Stomach (tissue), 4 donors: ENCODE measurements at regions not wholly inside any gene's neighbourhood (a gene's known extent, or its start where the extent isn't known, plus 50 kb on each side); places are given as distances from the start of the nearest gene placed in this dataset.
"Not testable (repeated sequence)": the region's sequence is repeated elsewhere in the genome, so short reads cannot be mapped to it uniquely, and the experiment has no call there.

Experiments
- CTCF ChIP-seq, 7 experiments: fragments of 450-650 bp in 4 of 7; fragments of 200-600 bp in 3 of 7; sonication (generic) in 3 of 7; IDR thresholded peaks; one replicate each; pipeline ENCODE4 v1.5.1; 2016 to 2019; ENCODE audit warnings: antibody characterized with exemption in 7 of 7, control low read depth in 2 of 7, mild to moderate bottlenecking in 1 of 7
- POLR2AphosphoS5 ChIP-seq, 3 donors: sonication (generic); formaldehyde crosslinking; IDR thresholded peaks; one replicate each; pipeline ENCODE4 v1.6.1; 2016; ENCODE audit warnings: antibody characterized with exemption in 3 of 3

DNA sequence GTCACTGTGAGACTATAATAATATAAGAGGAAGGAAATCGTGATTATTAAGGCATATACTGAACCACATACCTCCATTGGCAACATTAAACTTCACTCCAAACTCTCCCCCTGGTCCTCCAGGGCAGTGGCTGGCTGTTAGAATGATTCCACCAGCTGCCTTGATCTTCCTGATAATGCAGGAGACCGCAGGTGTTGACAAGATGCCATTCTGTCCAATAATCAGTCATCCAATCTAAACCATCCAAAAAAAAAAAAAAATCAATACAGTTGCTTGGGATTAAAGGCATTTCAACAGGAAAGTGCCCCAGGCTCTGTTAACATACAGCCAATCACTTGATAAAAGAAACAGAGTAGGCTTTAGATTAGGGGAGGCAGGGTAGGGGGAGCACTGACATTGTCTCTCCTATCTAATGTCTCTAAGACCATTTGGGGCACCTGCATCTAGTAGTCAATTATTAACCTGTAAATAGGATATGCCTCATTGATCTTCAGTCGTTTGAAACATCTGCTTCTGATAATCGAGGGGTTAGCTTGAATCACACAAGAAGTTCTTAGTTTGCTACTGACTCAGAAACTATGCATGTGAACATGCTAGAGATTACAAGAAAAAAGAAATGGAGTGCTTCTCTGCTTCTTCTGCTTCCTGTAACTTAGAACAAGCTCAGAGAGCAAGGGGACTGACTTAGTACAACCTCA is 74.7 kb downstream of the FOXD4L6 start:
- TF ChIP-seq CTCF, POLR2AphosphoS5 (IDR thresholded peaks at IDR 0.05): not testable (repeated sequence)
